ENCODE measurements at regions not wholly inside any gene's neighbourhood (a gene's known extent, or its start where the extent isn't known, plus 50 kb on each side); places are given as distances from the start of the nearest gene placed in this dataset.

DNA sequence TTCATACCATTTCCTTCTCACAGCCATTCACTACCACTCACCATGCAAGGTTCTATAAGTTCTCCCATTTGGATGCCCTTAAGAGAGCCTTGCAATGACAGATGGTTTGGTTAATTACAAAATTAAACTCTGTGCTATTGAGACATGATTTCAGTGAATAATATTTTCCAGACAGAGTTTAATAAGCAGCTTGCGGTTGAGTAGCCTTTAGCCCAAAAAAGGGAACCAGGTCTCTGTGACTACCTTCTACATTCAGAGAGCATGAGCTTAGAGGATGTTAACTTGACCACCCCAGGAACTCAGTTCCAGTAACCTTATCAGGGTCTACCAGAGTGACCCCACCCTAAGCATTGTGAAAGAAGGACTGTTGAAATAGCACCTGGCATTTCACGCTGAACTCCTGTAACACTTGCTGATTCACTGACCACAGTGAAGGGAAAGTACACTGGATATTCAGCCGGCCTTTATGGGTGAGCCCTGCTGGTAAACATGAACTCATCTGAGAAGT, 1173.1 kb upstream of the ZEB2 start:
- peak; percentile 38 for DNase-seq

DNA sequence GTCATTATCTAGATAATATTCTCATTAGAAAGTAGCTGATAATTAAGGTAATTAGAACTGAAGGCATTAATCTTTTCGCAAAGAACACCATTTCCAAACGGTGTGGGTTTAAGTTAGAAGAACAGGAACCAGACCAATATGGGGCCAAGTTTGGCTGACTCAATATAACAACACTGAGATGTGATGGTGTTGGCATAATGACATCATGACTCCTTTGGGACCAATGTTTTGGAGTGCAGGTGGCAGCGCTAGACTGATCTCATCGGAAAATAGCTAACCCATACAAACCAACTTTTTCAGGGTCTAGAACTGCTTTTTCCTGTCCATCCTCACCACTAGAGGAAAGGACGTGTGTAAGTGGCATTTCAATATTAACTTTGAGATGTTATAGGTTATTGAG, 1171.7 kb upstream of the ZEB2 start:
- no peak for DNase-seq

DNA sequence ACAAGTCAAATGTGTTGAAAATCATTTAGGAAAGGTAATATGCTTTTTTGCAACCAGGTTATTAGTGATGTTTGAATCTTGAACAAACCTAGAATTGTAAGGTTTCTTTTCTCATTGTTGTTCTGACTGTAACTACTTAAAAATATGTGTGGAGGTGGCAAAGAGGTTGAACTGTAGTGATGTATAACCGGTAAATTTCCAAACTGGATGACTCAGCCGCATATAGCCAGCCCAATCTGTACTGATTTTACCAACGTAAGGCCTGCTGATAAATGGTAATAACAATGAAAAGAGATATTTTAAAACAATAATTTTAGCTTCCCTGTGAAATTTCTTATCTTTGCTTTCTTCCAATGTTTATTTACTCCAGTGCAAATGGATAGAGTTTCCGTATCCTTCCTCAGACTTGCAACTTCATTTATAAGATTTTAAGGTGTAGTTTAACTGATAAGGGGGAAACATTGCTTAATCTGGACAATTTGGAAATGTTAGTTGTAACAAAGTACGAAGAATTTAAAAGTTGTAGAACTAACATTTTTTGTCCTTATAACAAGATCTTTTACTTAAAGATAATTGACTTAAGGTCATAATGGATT, 1170.4 kb upstream of the ZEB2 start:
- DNase-seq: no peak

- no peak for DNase-seq
Measured at GRCh38 chr2:145689277-145689676, 1169.4 kb upstream of the ZEB2 start.

DNA sequence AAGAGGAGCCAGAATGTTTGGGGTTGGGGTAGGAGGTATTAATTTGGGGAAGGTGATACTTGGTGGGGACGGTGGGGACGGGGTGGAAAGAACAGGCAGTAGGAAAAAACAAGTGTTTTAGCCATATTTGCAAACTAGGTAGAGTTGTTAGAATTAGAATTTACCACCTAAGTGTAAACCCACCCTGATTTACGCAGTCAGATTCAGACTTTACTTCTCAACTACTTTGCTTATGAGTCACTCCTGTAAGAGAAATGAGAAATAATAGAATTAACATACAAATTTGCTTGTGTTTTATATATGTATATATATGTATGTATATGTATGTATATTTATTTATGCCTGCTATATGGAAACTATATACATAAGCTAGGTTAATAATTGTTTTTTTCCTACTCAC, 1168.2 kb upstream of the ZEB2 start:
- DNase-seq: no peak

GRCh38 chr2:145687442-145688134, 1167.7 kb upstream of the ZEB2 start:
- DNase-seq: no peak

DNA sequence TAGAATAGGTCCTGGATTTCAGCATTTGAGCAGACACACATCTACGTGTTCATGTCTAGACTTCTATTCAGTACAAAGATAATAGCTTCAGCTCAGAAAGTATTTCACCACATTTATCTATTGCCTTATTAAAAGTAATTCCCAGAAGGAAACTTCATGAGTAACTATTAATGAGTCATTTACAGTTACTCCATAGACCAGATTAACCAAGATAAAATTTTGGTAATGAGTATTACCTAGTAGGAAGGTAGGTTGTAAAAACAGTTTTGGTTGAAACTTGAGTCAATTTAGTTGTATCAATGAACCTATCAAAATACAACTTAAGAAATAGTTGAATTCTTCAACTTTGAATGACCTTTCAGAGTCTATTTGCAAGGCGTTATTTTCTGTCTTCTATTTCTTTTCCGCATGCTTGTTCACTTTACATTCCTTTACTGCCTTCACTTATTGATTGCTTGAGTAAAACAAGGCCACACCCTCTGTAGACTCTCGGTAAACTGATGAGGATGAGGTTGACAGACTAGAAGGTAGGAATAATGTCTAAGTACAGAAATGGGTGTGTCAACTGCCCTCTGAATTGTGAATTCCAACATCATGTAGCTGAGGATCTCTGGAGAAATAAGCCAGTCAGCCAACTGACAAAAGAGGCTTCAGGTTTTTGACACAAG, 1165.6 kb upstream of the ZEB2 start:
- no peak for DNase-seq

GRCh38 chr2:145682546-145683157, 1162.7 kb upstream of the ZEB2 start:
- DNase-seq: no peak

DNA sequence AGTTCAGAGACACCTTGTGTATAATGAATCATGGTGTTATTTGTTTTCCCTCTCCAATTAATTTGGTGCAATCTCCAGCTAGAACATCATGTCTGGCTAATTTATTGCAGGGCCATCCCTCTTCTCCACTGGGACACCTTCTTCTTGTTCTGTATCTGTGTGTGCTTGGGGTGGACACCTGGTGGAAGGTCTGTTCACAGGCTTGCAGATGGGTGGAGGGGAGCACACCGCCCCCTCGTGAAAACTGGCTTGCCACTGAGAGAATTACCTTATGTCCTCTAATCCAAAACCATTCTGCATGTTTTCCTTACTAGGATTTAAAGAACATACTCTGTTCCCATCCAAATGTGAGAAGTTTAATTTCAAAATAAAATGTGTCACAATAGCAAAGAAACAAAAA, 1160.4 kb upstream of the ZEB2 start:
- DNase-seq: no peak

GRCh38 chr2:145677371-145677770, 1157.5 kb upstream of the ZEB2 start:
- DNase-seq: no peak

- no peak for DNase-seq
Measured at GRCh38 chr2:145674705-145675104, 1154.8 kb upstream of the ZEB2 start.

GRCh38 chr2:145669301-145669700, 1149.4 kb upstream of the ZEB2 start:
- no peak for DNase-seq

DNA sequence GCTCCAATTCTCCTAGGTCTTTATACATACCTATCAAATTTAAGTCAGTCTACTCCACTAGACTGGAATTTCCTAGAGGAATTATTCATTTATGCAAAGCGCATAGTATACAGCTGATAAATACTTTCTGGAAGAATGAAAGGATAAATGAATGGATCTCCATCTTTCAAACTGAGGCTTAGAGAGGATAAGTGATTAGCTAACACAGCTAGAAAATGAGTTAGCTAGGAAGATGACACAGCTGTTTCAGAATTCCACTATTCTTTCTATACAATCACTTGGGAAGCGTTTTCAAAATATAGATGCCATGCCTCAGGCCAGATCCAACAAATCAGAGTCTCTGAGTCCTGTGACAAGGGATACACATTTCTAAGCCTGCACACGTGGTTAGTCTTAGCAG, 1146.6 kb upstream of the ZEB2 start:
- no peak for DNase-seq

DNA sequence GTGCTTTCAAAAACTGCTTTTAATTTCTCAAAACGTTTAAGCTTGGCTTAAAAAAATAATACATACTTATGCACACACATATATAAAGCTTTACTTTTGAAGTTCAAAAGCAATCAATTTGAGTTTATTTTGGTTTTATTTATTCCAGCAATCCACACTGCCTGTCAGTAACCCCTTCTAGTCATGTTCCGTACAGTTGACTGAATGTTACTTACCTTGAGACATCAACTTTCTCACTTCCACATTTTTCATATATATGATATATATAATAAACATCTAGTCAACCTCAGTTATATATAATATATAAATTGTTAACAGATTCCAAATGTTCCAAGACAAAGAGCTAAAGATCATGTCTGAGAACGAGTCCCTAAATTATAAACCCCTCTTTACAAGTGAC, 1137.3 kb upstream of the ZEB2 start:
- no peak for DNase-seq

- DNase-seq: no peak
Measured at GRCh38 chr2:145655165-145655765, 1135.3 kb upstream of the ZEB2 start.

- DNase-seq: no peak
Measured at GRCh38 chr2:145654746-145655145, 1134.8 kb upstream of the ZEB2 start.

- no peak for DNase-seq
Measured at GRCh38 chr2:145654156-145654555, 1134.2 kb upstream of the ZEB2 start.

- DNase-seq: no peak
Measured at GRCh38 chr2:145653553-145653952, 1133.6 kb upstream of the ZEB2 start.

DNA sequence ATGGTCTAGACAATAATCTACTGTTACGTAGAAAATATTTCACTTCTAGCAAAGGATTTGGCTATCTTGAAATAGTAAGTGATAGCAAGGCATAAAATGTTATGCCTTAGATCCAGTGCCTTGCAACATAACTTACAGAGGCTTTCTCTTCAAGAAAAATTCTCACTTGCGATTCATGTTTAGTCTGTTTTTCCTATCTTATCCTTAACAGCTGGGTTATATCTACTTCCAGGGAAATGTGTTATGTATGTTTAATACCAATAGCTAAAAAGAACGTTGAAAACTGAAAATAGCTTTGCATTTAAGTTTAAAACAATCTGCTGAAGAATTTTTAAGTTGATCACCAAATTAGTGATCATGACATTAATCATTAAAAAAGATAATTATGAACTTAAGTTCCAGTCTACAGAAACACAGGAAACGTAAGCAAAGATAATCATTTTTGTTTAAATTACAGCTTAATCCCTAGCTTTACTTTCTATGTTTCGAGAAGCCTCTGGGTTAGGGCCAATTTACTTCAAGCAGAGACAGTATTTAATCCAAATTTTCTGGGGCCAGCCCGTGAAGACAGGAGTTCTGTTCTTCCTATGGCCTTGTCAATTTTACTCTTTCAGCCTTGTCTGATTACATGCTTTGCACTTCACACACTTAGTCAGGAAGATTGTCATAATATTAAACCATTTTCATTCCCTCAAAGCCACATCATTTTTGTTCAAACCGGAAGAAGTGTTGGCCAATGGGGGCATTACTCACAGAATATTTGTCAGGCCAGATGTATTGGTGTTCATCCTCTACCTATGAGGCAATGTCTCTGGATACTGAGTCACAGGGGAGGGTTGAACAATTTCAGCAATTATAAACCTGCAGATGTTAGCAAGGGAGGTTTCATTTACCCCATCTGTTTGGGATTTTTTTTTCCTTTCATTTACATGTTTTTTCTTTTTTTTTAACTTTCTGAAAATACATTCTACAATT, 1132.9 kb upstream of the ZEB2 start:
- DNase-seq: no peak

- no peak for DNase-seq
Measured at GRCh38 chr2:145652036-145652435, 1132.1 kb upstream of the ZEB2 start.

DNA sequence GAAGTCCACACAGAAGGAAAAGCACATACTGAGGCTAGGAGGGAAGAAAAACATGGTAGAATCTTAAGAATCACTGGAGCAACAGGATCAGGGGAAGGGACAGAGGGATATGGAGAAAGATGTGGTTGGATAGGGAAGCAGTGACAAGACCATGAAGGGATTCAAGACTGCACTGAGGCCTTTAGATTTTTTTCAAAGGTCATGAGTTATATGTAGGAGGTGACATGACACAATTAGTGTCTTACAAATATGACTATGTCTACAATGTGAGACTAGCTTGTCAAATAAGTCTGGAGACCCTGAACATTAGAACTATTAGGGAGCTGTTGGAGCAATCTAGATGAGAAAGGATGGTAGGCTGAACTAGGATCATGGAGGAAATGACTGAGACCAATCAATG, 1130.3 kb upstream of the ZEB2 start:
- DNase-seq: no peak

GRCh38 chr2:145649061-145649460, 1129.1 kb upstream of the ZEB2 start:
- no peak for DNase-seq

Data from CD4-positive, alpha-beta T cell treated with Interleukin-21 for 1 hour (primary cell).